Activated CD4-positive, alpha-beta T cell treated with anti-CD3 and anti-CD28 coated beads, Interleukin-2, amount 50 U/mL, for 16 hours (primary cell): ENCODE measurements at regions not wholly inside any gene's neighbourhood (a gene's known extent, or its start where the extent isn't known, plus 50 kb on each side); places are given as distances from the start of the nearest gene placed in this dataset.

Source experiments
- DNase-seq: peaks from one replicate; pipeline ENCODE4 v3.0.0-alpha.2; 2020

DNA sequence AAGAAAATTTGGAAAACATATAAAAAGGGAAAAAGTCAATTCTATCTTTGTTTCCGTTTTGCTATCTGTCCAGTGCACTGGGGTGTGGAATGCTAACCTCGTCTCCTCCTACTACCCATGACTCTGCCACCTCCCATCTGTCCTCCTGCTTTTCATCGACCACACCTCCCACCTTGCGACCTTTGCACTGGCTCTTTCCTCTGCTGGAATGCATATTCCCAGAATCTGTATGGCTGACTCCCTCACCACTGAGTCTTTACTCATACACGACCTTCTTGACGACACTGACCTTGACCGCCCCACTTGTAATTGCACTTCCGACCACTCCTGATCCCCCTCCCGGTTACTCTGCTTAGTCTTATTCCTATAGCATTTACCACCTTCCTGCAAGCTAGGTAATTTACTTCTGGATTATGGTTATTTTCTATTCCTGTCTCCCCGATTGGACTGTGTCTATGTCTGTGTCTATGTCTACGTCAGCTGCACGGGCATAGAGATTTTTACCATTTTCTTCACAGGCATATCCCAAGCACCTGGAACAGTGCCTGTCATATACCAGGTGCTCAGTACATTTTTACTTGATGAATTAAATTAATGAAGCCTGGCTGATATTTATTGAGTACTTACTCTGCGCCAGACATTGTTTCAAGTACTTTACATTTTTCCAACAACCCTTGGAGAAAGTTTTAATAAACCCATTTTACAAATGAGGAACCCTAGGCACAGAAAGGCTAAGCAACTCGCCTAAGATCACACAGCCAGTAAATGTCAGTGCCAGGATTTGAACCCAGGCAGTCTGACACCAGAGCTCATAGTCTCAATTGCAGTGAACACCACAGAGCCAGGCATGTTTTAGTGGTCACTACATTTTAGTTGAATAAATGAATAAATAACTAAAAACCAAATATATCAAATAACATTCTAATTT is 54.0 kb upstream of the SLC22A11 start:
- no peak for DNase-seq

GRCh38 chr11:64502634-64503033 is 53.1 kb upstream of the SLC22A11 start:
- no peak for DNase-seq

DNA sequence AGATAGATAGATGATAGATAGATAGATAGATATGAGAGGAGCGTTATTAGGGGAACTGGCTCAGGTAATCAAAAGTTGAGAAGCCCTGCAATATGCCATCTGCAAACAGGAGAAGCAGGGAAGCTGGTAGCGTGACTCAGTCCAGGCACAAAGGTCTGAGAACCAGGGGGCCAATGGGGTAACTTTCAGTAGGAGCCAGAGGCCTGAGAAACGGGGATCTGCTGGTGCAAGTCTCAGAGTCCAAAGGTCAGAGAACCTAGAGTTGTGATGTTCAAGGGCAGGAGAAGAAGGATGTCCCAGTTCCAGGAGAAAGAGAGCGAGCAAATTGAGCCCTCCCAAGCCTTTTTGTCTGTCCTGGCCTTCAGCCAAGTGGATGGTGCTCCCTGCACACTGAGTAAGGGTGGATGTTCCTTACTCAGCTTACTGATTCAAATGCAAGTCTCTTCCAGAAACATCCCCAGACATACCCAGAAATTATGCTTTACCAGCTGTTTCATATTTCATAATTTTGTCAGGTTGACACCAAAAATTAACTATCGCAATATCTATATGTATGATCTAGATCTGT is 52.5 kb upstream of the SLC22A11 start:
- no peak for DNase-seq

- DNase-seq = no peak
These were observed 50.7 kb upstream of the SLC22A11 start for GRCh38 chr11:64504999-64505398.
